ENCODE measurements at regions not wholly inside any gene's neighbourhood (a gene's known extent, or its start where the extent isn't known, plus 50 kb on each side); places are given as distances from the start of the nearest gene placed in this dataset.

- H3K4me3 ChIP-seq (ENCODE audit: low read length) = no peak overlapping the region
- H3K9me3 ChIP-seq (ENCODE audit: low read length) = no peaks in the 10 kb centered on the region
- H3K36me3 ChIP-seq (ENCODE audit: insufficient read depth, low read length) = no peaks in the 10 kb centered on the region
- no peak for DNase-seq
- no peak overlapping the region for H3K27ac ChIP-seq (ENCODE audit: low read depth, low read length)
- peaks cover 4% of the 10 kb centered on the region for H3K27me3 ChIP-seq (ENCODE audit: insufficient read depth, low read length, poor library complexity, severe bottlenecking)
- H3K27ac Mint-ChIP-seq = no peak overlapping the region
- no peaks in the 10 kb centered on the region for H3K4me1 ChIP-seq (ENCODE audit: insufficient read depth, low read length)
- H3K4me1 Mint-ChIP-seq = peaks cover 0 to 2% (median 0%) of the 10 kb centered on the region in 3 donors
- peaks cover 0 to under 1% (median 0%) of the 10 kb centered on the region in 3 donors for H3K36me3 Mint-ChIP-seq
- CTCF ChIA-PET = no interaction called here
- peaks cover 14 to 21% of the 10 kb centered on the region in 2 donors for H3K27me3 Mint-ChIP-seq
- H3K4me3 Mint-ChIP-seq = no peak overlapping the region
- peaks cover 0 to 4% (median 0%) of the 10 kb centered on the region in 5 donors for H3K9me3 Mint-ChIP-seq
- POLR2A ChIA-PET = no interaction called here
Measured at GRCh38 chr12:130049666-130050065, 112.6 kb upstream of the FZD10 start.

- H3K36me3 Mint-ChIP-seq = peaks cover 0 to 2% (median 0%) of the 10 kb centered on the region in 3 donors
- no peak overlapping the region for H3K27ac Mint-ChIP-seq
- no peaks in the 10 kb centered on the region for H3K36me3 ChIP-seq (ENCODE audit: insufficient read depth, low read length)
- CTCF ChIA-PET = no interaction called here
- H3K9me3 ChIP-seq (ENCODE audit: low read length) = no peaks in the 10 kb centered on the region
- H3K4me1 Mint-ChIP-seq = peaks cover 0 to 2% (median 0%) of the 10 kb centered on the region in 3 donors
- peaks cover 0 to 6% (median 0%) of the 10 kb centered on the region in 5 donors for H3K9me3 Mint-ChIP-seq
- DNase-seq = no peak
- H3K4me1 ChIP-seq (ENCODE audit: insufficient read depth, low read length) = no peaks in the 10 kb centered on the region
- no peak overlapping the region for H3K4me3 ChIP-seq (ENCODE audit: low read length)
- no peak overlapping the region for H3K27ac ChIP-seq (ENCODE audit: low read depth, low read length)
- POLR2A ChIA-PET = no interaction called here
- no peak overlapping the region for H3K4me3 Mint-ChIP-seq
- peaks cover 6 to 9% of the 10 kb centered on the region in 2 donors for H3K27me3 Mint-ChIP-seq
- H3K27me3 ChIP-seq (ENCODE audit: insufficient read depth, low read length, poor library complexity, severe bottlenecking) = no peaks in the 10 kb centered on the region
Measured at GRCh38 chr12:130051900-130052299, 110.4 kb upstream of the FZD10 start.

- peaks cover 0 to 2% (median 0%) of the 10 kb centered on the region in 3 donors for H3K36me3 Mint-ChIP-seq
- no peak overlapping the region for H3K27ac Mint-ChIP-seq
- Histone ChIP-seq H3K4me3 (ENCODE audit: low read length) (no peak overlapping the region), H3K36me3 (ENCODE audit: insufficient read depth, low read length) (no peaks in the 10 kb centered on the region), H3K9me3 (ENCODE audit: low read length) (no peaks in the 10 kb centered on the region), H3K27me3 (ENCODE audit: insufficient read depth, low read length, poor library complexity, severe bottlenecking) (no peaks in the 10 kb centered on the region), H3K27ac (ENCODE audit: low read depth, low read length) (no peak overlapping the region), H3K4me1 (ENCODE audit: insufficient read depth, low read length) (no peaks in the 10 kb centered on the region)
- CTCF ChIA-PET = no interaction called here
- H3K27me3 Mint-ChIP-seq = peaks cover 4 to 6% of the 10 kb centered on the region in 2 donors
- no peaks in the 10 kb centered on the region for H3K4me1 Mint-ChIP-seq
- H3K9me3 Mint-ChIP-seq = peaks cover 0 to 6% (median 0%) of the 10 kb centered on the region in 5 donors
- POLR2A ChIA-PET = no interaction called here
- DNase-seq = no peak
- H3K4me3 Mint-ChIP-seq = no peak overlapping the region
Measured at GRCh38 chr12:130053651-130054069, 108.6 kb upstream of the FZD10 start.

DNA sequence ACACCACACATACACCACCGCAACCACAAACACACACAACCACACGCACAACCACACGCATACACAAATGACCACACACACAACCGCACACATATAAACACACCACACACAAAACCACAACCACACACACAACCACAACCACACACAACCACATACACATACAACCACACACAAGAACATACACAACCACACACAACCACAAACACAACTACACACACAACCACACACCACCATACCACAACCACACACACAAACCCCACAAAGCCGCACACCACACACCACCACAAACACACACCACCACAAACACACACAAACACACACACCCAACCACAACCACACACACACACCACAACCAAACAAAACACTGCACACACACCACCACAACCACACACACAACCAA lies 107.5 kb upstream of the FZD10 start:
- Mint-ChIP-seq H3K27me3 (peaks cover 3 to 4% of the 10 kb centered on the region in 2 donors), H3K9me3 (peaks cover 0 to 6% (median 0%) of the 10 kb centered on the region in 5 donors), H3K27ac (peak overlapping the region in 1 of 8 donors; percentile 30), H3K4me3 (no peak overlapping the region), H3K4me1 (no peaks in the 10 kb centered on the region), H3K36me3 (peaks cover 0 to 2% (median 0%) of the 10 kb centered on the region in 3 donors)
- Histone ChIP-seq H3K4me1 (ENCODE audit: insufficient read depth, low read length) (no peaks in the 10 kb centered on the region), H3K27ac (ENCODE audit: low read depth, low read length) (no peak overlapping the region), H3K4me3 (ENCODE audit: low read length) (no peak overlapping the region), H3K27me3 (ENCODE audit: insufficient read depth, low read length, poor library complexity, severe bottlenecking) (no peaks in the 10 kb centered on the region), H3K9me3 (ENCODE audit: low read length) (no peaks in the 10 kb centered on the region), H3K36me3 (ENCODE audit: insufficient read depth, low read length) (no peaks in the 10 kb centered on the region)
- DNase-seq = no peak
- ChIA-PET POLR2A (no interaction called here), CTCF (no interaction called here)

- H3K4me1 ChIP-seq (ENCODE audit: insufficient read depth, low read length) = no peaks in the 10 kb centered on the region
- peaks cover 0 to 7% (median 0%) of the 10 kb centered on the region in 5 donors for H3K9me3 Mint-ChIP-seq
- no peak overlapping the region for H3K27ac Mint-ChIP-seq
- H3K36me3 ChIP-seq (ENCODE audit: insufficient read depth, low read length) = no peaks in the 10 kb centered on the region
- no peak for DNase-seq
- H3K27me3 ChIP-seq (ENCODE audit: insufficient read depth, low read length, poor library complexity, severe bottlenecking) = no peaks in the 10 kb centered on the region
- no peak overlapping the region for H3K27ac ChIP-seq (ENCODE audit: low read depth, low read length)
- CTCF ChIA-PET = no interaction called here
- no peaks in the 10 kb centered on the region for H3K9me3 ChIP-seq (ENCODE audit: low read length)
- POLR2A ChIA-PET = no interaction called here
- H3K4me3 ChIP-seq (ENCODE audit: low read length) = no peak overlapping the region
- H3K4me1 Mint-ChIP-seq = no peaks in the 10 kb centered on the region
- peaks cover 0 to 2% (median 0%) of the 10 kb centered on the region in 3 donors for H3K36me3 Mint-ChIP-seq
- H3K4me3 Mint-ChIP-seq = no peak overlapping the region
- no peaks in the 10 kb centered on the region for H3K27me3 Mint-ChIP-seq
Measured at GRCh38 chr12:130058926-130059472, 103.3 kb upstream of the FZD10 start.

GRCh38 chr12:130063866-130064265 lies 98.4 kb upstream of the FZD10 start:
- Histone ChIP-seq H3K9me3 (ENCODE audit: low read length) (no peaks in the 10 kb centered on the region), H3K36me3 (ENCODE audit: insufficient read depth, low read length) (no peaks in the 10 kb centered on the region), H3K27ac (ENCODE audit: low read depth, low read length) (no peak overlapping the region), H3K4me3 (ENCODE audit: low read length) (no peak overlapping the region), H3K27me3 (ENCODE audit: insufficient read depth, low read length, poor library complexity, severe bottlenecking) (no peaks in the 10 kb centered on the region), H3K4me1 (ENCODE audit: insufficient read depth, low read length) (no peaks in the 10 kb centered on the region)
- CTCF ChIA-PET = no interaction called here
- Mint-ChIP-seq H3K27ac (no peak overlapping the region), H3K4me1 (no peaks in the 10 kb centered on the region), H3K36me3 (no peaks in the 10 kb centered on the region), H3K4me3 (no peak overlapping the region), H3K27me3 (peaks cover 0 to 2% of the 10 kb centered on the region in 2 donors), H3K9me3 (peaks cover 0 to 3% (median 0%) of the 10 kb centered on the region in 5 donors)
- DNase-seq = no peak
- POLR2A ChIA-PET = no interaction called here

DNA sequence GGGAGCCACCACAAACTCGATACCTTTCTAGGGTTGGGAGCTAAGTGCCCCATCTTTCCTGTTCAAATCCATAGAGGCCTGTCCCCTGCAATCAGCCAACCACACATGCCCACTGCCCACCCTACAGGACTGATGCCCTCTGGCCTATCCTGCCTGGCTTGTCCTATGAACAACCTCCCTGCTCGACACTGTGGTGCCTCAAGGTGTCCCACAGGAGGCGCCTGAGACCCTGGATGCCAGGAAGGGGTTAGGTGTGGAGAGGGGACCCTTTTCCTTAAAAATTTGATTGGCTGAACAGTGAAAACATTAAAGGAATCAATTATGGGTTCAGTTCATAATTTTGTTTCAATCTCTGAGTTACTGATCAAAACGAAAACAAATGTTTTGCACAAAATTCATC lies 97.3 kb upstream of the FZD10 start:
- ChIA-PET CTCF (no interaction called here), POLR2A (no interaction called here)
- Histone ChIP-seq H3K27me3 (ENCODE audit: insufficient read depth, low read length, poor library complexity, severe bottlenecking) (no peaks in the 10 kb centered on the region), H3K9me3 (ENCODE audit: low read length) (no peaks in the 10 kb centered on the region), H3K27ac (ENCODE audit: low read depth, low read length) (no peak overlapping the region), H3K4me1 (ENCODE audit: insufficient read depth, low read length) (no peaks in the 10 kb centered on the region), H3K36me3 (ENCODE audit: insufficient read depth, low read length) (no peaks in the 10 kb centered on the region), H3K4me3 (ENCODE audit: low read length) (no peak overlapping the region)
- no peak for DNase-seq
- H3K27ac Mint-ChIP-seq = no peak overlapping the region
- H3K27me3 Mint-ChIP-seq = peaks cover 0 to 2% of the 10 kb centered on the region in 2 donors
- no peaks in the 10 kb centered on the region for H3K36me3 Mint-ChIP-seq
- H3K4me3 Mint-ChIP-seq = no peak overlapping the region
- no peaks in the 10 kb centered on the region for H3K4me1 Mint-ChIP-seq
- peaks cover 0 to 3% (median 0%) of the 10 kb centered on the region in 5 donors for H3K9me3 Mint-ChIP-seq

DNA sequence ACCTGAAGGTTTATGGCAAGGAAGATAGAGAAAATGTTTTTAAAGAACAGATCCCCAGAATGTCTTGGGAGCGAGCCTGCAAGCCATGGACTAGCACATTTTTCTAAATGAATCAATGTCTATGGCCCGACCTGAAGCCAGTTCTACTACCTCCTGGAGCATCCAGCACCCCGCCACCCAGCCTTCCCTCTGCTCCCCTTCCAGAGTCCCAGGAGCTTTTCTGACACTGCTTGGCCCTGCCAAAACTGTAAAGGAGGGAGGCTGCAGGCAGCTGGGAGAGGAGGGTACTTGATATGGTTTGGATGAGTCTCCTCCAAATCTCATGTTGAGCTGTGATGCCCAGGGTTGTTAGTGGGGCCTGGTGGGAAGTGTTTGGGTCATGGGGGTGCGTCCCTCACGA lies 95.5 kb upstream of the FZD10 start:
- H3K4me1 ChIP-seq (ENCODE audit: insufficient read depth, low read length) = no peaks in the 10 kb centered on the region
- no peaks in the 10 kb centered on the region for H3K36me3 Mint-ChIP-seq
- H3K27ac Mint-ChIP-seq = no peak overlapping the region
- POLR2A ChIA-PET = no interaction called here
- no peaks in the 10 kb centered on the region for H3K27me3 ChIP-seq (ENCODE audit: insufficient read depth, low read length, poor library complexity, severe bottlenecking)
- H3K4me1 Mint-ChIP-seq = no peaks in the 10 kb centered on the region
- peaks cover 0 to 3% (median 0%) of the 10 kb centered on the region in 5 donors for H3K9me3 Mint-ChIP-seq
- H3K36me3 ChIP-seq (ENCODE audit: insufficient read depth, low read length) = no peaks in the 10 kb centered on the region
- no peak overlapping the region for H3K4me3 ChIP-seq (ENCODE audit: low read length)
- H3K27ac ChIP-seq (ENCODE audit: low read depth, low read length) = no peak overlapping the region
- H3K9me3 ChIP-seq (ENCODE audit: low read length) = no peaks in the 10 kb centered on the region
- H3K27me3 Mint-ChIP-seq = peaks cover 0 to 3% of the 10 kb centered on the region in 2 donors
- no peak overlapping the region for H3K4me3 Mint-ChIP-seq
- no peak for DNase-seq
- CTCF ChIA-PET = no interaction called here

Measured in CD8-positive, alpha-beta memory T cell (primary cell).